ENCODE measurements at regions not wholly inside any gene's neighbourhood (a gene's known extent, or its start where the extent isn't known, plus 50 kb on each side); places are given as distances from the start of the nearest gene placed in this dataset.
"Not testable (repeated sequence)": the region's sequence is repeated elsewhere in the genome, so short reads cannot be mapped to it uniquely, and the experiment has no call there.

DNA sequence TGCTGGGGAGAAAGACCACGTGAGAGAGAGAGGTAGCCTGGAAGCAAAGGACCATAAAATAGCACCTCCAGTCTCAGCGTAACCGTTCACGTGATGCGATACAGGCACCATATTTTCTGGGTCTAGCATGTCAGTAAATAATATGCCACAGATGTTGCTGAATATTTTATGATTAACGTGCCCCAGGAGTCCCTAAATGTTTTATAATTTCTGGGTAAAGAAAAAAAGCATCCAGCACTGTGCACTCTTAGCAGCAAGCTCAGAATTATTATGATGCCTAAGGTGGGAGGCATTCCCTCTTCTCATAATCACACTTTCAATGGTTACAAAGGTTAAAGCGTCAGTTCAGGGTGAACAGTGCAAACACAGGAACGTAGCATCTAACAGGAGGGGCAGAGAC, 121.8 kb downstream of the CAVIN4 start:
- ATAC-seq (no peak), DNase-seq (no peak)
- intact Hi-C loops (cut with DNase I): no loop called here

DNA sequence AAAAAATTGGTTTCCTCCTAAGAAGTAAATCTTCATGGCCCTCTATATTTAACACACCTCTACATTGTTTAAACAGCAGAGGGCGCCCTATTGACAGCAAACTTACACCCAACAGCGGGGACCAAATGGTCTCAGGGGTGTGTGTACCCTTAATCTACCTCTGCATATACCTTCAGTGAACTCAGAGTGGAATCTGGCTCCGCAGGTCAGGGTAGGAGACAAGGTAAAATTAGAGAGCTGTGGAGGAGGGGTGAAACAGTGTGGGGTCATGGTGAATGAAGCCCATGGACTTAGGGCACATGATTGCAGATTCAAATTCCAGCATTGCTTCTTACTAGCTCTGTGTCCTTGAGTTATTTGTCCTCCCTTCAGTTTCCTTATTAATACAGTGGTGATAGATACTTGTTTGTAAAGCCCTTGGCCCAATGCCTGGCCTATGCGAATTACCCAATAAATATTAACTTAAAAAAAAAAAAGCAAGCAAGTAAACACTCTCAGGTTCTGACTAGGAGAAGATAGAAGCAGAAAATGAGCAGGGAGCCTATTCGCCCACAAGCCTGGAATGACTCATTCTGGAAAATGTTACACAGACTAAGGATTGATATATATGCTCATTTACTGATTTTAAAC, 122.9 kb downstream of the CAVIN4 start:
- ATAC-seq (no peak), DNase-seq (no peak)
- intact Hi-C loops (cut with DNase I): no loop called here

GRCh38 chr9:100714372-100715099, 136.7 kb downstream of the CAVIN4 start:
- ATAC-seq: peak; percentile 67 to 75
- DNase-seq: peak; percentile 58
- intact Hi-C loops (cut with DNase I): loop anchor here (1.0 to 10.0 kb wide), 3 partner anchors 520 to 598 kb away; no protein-coding TSS in a partner anchor

GRCh38 chr9:100715100-100715380, 137.2 kb downstream of the CAVIN4 start:
- intact Hi-C loops (cut with DNase I): loop anchor here in 1 of 2 donors (5.0 to 10.0 kb wide), 2 partner anchors 520 to 597 kb away; no protein-coding TSS in a partner anchor
- DNase-seq (no peak), ATAC-seq (no peak)

GRCh38 chr9:100718717-100719116, 140.8 kb downstream of the CAVIN4 start:
- intact Hi-C loops (cut with DNase I): loop anchor here in 1 of 2 donors (5.0 to 10.0 kb wide), 2 partner anchors 516 to 594 kb away; no protein-coding TSS in a partner anchor
- DNase-seq (no peak), ATAC-seq (no peak)

- intact Hi-C loops (cut with DNase I): no loop called here
- ATAC-seq: peak in 1 of 2 donors; percentile 90
- no peak for DNase-seq
Observed at GRCh38 chr9:100720922-100721321, 143.0 kb downstream of the CAVIN4 start.

DNA sequence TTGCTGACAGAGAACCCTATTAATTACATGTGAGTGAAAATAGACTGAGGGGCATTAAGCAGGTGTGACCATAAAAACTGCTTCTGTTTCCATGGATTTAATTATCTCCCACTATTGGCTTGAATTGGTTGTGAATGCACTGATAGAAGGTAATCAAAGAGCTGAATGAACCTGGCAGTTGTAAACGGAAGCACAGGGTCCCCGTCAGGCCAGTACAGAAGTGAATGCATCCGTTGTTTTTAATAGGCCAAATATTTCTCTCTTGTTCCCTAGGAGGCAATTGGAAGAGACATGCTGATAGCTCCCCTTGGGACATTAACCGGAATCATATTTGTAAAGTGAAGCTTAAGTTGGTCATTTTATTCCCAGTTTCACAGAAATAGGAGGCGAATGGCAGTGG, 147.0 kb downstream of the CAVIN4 start:
- intact Hi-C loops (cut with DNase I): no loop called here
- ATAC-seq (no peak), DNase-seq (no peak)

DNA sequence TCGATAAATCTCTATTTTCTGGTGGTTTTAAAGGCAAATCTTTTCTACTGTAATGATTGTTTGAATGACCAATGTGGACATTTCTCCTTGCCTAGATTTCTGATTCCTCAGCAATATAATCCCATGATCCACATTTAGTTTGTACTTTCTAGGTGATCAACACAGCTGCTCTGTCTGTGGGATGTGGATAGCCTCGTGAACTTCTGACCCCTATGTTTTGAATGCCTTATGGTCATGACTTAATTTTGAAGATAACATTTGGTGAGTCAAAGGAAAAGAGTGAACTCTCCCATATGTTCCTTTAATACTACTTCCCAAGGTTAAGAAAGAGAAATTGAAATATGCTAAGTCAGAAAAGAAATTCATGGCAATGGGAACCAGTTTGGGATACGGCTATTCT, 147.5 kb downstream of the CAVIN4 start:
- DNase-seq: no peak
- ATAC-seq: peak in 1 of 2 donors; percentile 61

GRCh38 chr9:100729336-100729895, 151.5 kb downstream of the CAVIN4 start:
- intact Hi-C loops (cut with DNase I): no loop called here
- DNase-seq (no peak), ATAC-seq (no peak)

More for the DNA sequence above, 147.5 kb downstream of the CAVIN4 start:
- intact Hi-C loops (cut with DNase I): no loop called here

DNA sequence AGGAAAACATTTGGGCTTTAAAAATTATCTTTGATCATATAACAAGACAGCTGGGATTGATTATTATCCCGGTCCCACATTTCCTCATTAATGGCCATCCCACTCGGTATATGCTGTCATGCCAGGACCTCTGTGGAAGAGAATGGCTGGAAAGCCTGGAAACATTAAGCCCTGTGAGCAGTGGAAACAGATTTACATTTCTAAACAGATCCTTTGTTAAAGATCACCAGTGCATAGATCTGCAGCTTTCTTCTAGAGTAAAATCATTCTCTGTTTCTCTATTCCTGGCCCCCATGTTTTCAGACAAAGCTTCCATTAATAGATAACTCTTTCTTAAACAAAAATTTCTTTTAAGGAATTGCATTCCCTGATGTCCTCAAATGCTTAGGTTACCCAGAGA, 152.2 kb downstream of the CAVIN4 start:
- DNase-seq (no peak), ATAC-seq (no peak)
- intact Hi-C loops (cut with DNase I): no loop called here

- DNase-seq (no peak), ATAC-seq (no peak)
- intact Hi-C loops (cut with DNase I): no loop called here
Observed at GRCh38 chr9:100731038-100731556, 153.2 kb downstream of the CAVIN4 start.

GRCh38 chr9:100731557-100731956, 153.7 kb downstream of the CAVIN4 start:
- intact Hi-C loops (cut with DNase I): no loop called here
- ATAC-seq (no peak), DNase-seq (no peak)

- DNase-seq (no peak), ATAC-seq (no peak)
- intact Hi-C loops (cut with DNase I): no loop called here
Observed at GRCh38 chr9:100739208-100739607, 161.3 kb downstream of the CAVIN4 start.

GRCh38 chr9:100739666-100740065, 161.8 kb downstream of the CAVIN4 start:
- intact Hi-C loops (cut with DNase I): no loop called here
- DNase-seq (no peak), ATAC-seq (no peak)

- intact Hi-C loops (cut with DNase I); DNase-seq; ATAC-seq: not testable (repeated sequence)
Observed at GRCh38 chr9:100748930-100749329, 171.1 kb downstream of the CAVIN4 start.

DNA sequence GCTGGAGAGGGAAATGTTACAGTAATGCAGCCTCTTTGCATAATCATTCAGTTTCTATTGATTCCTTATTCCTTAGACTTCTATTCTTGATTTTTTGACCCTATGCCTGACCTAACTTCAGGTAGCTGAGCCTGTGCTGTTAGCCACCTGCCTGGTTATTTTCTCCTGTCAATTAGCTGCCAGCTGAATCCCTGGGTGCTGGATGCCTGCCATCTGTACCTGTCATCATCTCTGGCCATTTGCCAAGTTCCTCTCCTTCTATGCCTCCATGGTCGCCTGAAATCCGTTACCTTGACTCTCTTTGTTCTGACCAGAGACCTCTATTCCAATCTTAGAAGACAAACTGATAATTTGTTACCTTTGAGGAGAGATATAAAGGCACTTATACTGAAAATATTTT, 178.3 kb downstream of the CAVIN4 start:
- DNase-seq: no peak
- ATAC-seq: no peak
- intact Hi-C loops (cut with DNase I): no loop called here

- no peak for DNase-seq
- intact Hi-C loops (cut with DNase I): no loop called here
- ATAC-seq: no peak
Observed at GRCh38 chr9:100759215-100759614, 181.3 kb downstream of the CAVIN4 start.

GRCh38 chr9:100761276-100761802, 183.5 kb downstream of the CAVIN4 start:
- ATAC-seq (no peak), DNase-seq (no peak)
- intact Hi-C loops (cut with DNase I): no loop called here

DNA sequence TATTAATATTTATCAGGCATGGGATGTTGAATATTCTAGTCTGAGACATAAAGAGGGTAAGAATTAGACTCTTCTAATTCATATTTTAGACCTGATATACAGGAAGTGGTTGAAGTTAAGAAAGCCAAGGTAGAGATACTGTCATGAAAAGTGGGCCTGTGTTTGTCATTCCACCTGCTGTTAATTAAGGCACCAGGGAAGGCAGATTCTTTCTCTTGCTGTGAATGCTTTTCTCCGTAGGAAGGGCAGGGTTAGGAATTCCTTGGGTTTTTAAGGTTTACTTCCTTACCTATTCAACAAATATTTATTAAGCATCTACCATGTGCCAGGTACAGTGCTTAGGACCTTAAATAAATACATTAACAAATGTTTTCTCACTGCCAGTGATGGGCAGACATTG, 196.4 kb downstream of the CAVIN4 start:
- intact Hi-C loops (cut with DNase I): no loop called here
- no peak for ATAC-seq
- no peak for DNase-seq

- ATAC-seq (no peak), DNase-seq (no peak)
Observed at GRCh38 chr9:100774962-100775361, 197.1 kb downstream of the CAVIN4 start.

More at GRCh38 chr9:100774962-100775361, 197.1 kb downstream of the CAVIN4 start:
- intact Hi-C loops (cut with DNase I): no loop called here
